ENCODE measurements at regions not wholly inside any gene's neighbourhood (a gene's known extent, or its start where the extent isn't known, plus 50 kb on each side); places are given as distances from the start of the nearest gene placed in this dataset.

DNA sequence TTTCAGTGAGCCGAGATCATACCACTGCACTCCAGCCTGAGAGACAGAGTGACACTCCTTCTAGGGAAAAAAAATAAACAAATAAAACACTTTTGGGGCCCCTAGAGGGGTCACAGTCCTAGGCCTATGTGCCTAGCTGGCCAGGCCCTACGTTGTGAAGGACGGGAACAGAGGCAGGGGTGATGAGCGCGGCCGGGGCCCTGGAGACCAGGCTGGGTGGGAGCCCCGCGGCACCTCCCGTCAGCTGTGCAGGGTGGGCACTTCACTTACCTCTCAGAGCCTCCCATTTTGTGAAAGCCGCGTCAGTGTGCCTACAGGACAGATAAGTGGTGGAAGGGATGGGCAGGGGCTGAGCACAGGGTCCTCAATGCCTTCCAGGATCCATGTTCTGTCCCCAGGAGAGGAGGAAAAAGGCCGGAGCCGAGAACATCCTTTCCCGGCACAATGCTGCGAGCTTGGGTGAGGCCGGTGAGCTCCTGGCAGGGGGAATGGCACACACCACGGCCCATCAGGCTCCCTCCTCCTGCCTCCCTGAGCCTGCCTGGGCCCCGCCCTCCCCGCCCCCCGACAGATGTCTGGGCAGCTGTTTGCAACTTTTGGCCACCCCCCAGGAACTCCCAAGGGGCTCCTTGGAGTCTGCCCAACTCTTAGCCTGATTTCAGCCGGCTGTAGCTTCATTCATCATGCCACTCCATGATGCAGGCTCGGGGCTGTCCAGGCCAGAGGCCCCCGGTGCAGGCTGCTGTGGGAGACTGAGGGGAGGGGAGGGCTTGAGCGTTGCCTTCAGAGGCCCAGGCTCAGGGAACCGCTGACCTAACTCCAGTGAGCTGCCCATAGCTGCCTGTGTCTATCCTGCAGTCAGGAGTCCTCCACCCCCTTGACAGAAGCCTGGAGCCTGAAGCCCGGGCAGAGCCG is 196.5 kb downstream of the TFCP2L1 start:
- Histone ChIP-seq H3K4me1 (ENCODE audit: low read depth) (no peaks in the 10 kb centered on the region), H3K9me3 (no peaks in the 10 kb centered on the region), H3K4me3 (no peak overlapping the region), H3K36me3 (ENCODE audit: low read depth) (no peaks in the 10 kb centered on the region)
- no peak for TF ChIP-seq CTCF (IDR thresholded peaks at IDR 0.05)
- no peak for DNase-seq
- intact Hi-C loops (cut with DNase I, micrococcal nuclease): no loop called here
- ATAC-seq: no peak

DNA sequence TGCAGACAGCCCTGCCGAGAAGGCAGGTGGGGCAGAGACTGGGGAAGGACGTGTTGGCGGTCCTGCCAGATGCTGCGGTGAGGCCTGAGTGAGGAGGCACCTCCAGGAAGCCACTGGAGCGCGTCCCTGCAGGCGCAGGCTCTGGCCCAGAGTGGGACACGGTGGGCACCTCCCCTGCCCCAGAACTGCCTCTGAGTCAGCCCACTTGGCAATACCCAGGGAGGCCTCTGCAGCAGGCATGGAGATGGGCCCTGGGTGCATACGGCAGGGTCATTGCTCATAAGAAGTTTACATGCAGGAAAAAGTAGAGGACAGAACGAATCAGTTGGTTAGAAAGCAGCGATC is 195.9 kb downstream of the TFCP2L1 start:
- H3K4me3 ChIP-seq: no peak overlapping the region
- DNase-seq: no peak
- TF ChIP-seq CTCF (IDR thresholded peaks at IDR 0.05): no peak
- H3K36me3 ChIP-seq (ENCODE audit: low read depth): no peaks in the 10 kb centered on the region
- ATAC-seq: no peak
- intact Hi-C loops (cut with DNase I, micrococcal nuclease): no loop called here
- H3K9me3 ChIP-seq: no peaks in the 10 kb centered on the region
- no peaks in the 10 kb centered on the region for H3K4me1 ChIP-seq (ENCODE audit: low read depth)

DNA sequence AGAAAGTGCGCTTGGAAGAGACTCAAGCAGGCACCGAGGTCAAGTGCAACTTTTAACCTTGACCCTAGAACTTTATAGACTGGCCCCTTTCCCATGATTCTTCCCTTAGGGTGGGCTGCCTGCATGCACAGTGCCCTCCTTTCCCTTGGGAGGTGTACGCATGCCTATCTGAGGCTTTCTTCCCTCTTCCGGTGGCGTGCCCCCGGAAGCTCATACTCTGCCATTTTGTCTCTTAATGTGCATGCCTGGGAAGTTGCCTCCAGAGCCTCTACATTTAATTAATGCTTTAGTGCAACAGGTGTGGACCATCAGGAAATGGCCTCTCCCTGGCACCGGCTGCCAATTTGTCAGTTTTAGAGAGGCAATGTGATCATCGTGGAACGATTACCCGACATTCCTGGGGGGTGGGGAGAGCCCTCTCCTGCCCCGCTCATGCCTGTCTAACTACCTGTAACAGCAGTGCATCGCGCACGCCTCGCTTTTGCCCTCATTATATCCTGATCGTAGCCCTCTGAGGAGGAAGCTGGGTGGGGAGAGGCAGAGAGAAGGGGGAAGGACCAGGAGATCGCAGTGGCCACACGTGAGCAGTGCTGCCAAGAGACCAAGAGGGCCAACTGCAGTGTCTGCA is 194.8 kb downstream of the TFCP2L1 start:
- no peak for TF ChIP-seq CTCF (IDR thresholded peaks at IDR 0.05)
- no peak for DNase-seq
- no peaks in the 10 kb centered on the region for H3K9me3 ChIP-seq
- H3K4me1 ChIP-seq (ENCODE audit: low read depth): no peaks in the 10 kb centered on the region
- no peak for ATAC-seq
- intact Hi-C loops (cut with DNase I, micrococcal nuclease): loop anchor here in 1 of 2 donors (10.0 kb wide), 1 partner anchor 265 kb away; no protein-coding TSS in a partner anchor
- no peaks in the 10 kb centered on the region for H3K36me3 ChIP-seq (ENCODE audit: low read depth)
- H3K4me3 ChIP-seq: no peak overlapping the region

GRCh38 chr2:121092095-121092494 is 192.9 kb downstream of the TFCP2L1 start:
- no peaks in the 10 kb centered on the region for H3K9me3 ChIP-seq
- no peak overlapping the region for H3K4me3 ChIP-seq
- DNase-seq (peak in 1 of 3 donors; percentile 67), ATAC-seq (peak; percentile 76)
- no peaks in the 10 kb centered on the region for H3K36me3 ChIP-seq (ENCODE audit: low read depth)
- intact Hi-C loops (cut with DNase I, micrococcal nuclease): loop anchor here in 1 of 2 donors (10.0 kb wide), 1 partner anchor 263 kb away; no protein-coding TSS in a partner anchor
- H3K4me1 ChIP-seq (ENCODE audit: low read depth): no peaks in the 10 kb centered on the region
- TF ChIP-seq CTCF (IDR thresholded peaks at IDR 0.05): no peak

- Histone ChIP-seq H3K36me3 (ENCODE audit: low read depth) (no peaks in the 10 kb centered on the region), H3K9me3 (no peaks in the 10 kb centered on the region), H3K4me1 (ENCODE audit: low read depth) (no peaks in the 10 kb centered on the region), H3K4me3 (no peak overlapping the region)
- DNase-seq: no peak
- intact Hi-C loops (cut with DNase I, micrococcal nuclease): loop anchor here in 1 of 2 donors (10.0 kb wide), 1 partner anchor 261 kb away; no protein-coding TSS in a partner anchor
- ATAC-seq: no peak
- no peak for TF ChIP-seq CTCF (IDR thresholded peaks at IDR 0.05)
Observed at GRCh38 chr2:121093692-121094091, 191.3 kb downstream of the TFCP2L1 start.
